HG03196 (cell line): ENCODE measurements at regions not wholly inside any gene's neighbourhood (a gene's known extent, or its start where the extent isn't known, plus 50 kb on each side); places are given as distances from the start of the nearest gene placed in this dataset.

ENCODE experiments used
- ATAC-seq: cut with Tn5 transposase; IDR thresholded peaks from one replicate; pipeline ENCODE4 v1.9.1; 2021; ENCODE audit not compliant: unreplicated experiment

GRCh38 chr18:78017869-78018268 is 768.2 kb downstream of the GALR1 start:
- no peak for ATAC-seq

- ATAC-seq, result no peak
These were observed 771.5 kb downstream of the GALR1 start for GRCh38 chr18:78021196-78021595.

GRCh38 chr18:78031589-78031988 is 781.9 kb downstream of the GALR1 start:
- no peak for ATAC-seq

GRCh38 chr18:78031991-78032390 is 782.3 kb downstream of the GALR1 start:
- ATAC-seq, result no peak

GRCh38 chr18:78032574-78032973 is 782.9 kb downstream of the GALR1 start:
- ATAC-seq, result no peak

- ATAC-seq, result no peak
These were observed 785.1 kb downstream of the GALR1 start for GRCh38 chr18:78034755-78035154.

- no peak for ATAC-seq
These were observed 791.6 kb downstream of the GALR1 start for GRCh38 chr18:78041218-78041617.

- ATAC-seq, result no peak
These were observed 797.0 kb downstream of the GALR1 start for GRCh38 chr18:78046631-78047030.

- no peak for ATAC-seq
These were observed 799.6 kb downstream of the GALR1 start for GRCh38 chr18:78049281-78049680.

- no peak for ATAC-seq
These were observed 805.2 kb downstream of the GALR1 start for GRCh38 chr18:78054801-78055200.

GRCh38 chr18:78056011-78056410 is 806.4 kb downstream of the GALR1 start:
- no peak for ATAC-seq

- no peak for ATAC-seq
These were observed 820.4 kb downstream of the GALR1 start for GRCh38 chr18:78069784-78070664.

GRCh38 chr18:78071166-78071710 is 821.6 kb downstream of the GALR1 start:
- no peak for ATAC-seq

- ATAC-seq, result no peak
These were observed 822.1 kb downstream of the GALR1 start for GRCh38 chr18:78071776-78072175.

GRCh38 chr18:78072375-78072774 is 822.7 kb downstream of the GALR1 start:
- no peak for ATAC-seq

GRCh38 chr18:78073275-78073674 is 823.6 kb downstream of the GALR1 start:
- ATAC-seq, result no peak

GRCh38 chr18:78074400-78075020 is 824.9 kb downstream of the GALR1 start:
- ATAC-seq, result no peak

- ATAC-seq, result no peak
These were observed 830.4 kb downstream of the GALR1 start for GRCh38 chr18:78080081-78080480.

GRCh38 chr18:78080761-78081160 is 831.1 kb downstream of the GALR1 start:
- no peak for ATAC-seq

- no peak for ATAC-seq
These were observed 833.2 kb downstream of the GALR1 start for GRCh38 chr18:78082816-78083215.

- ATAC-seq, result no peak
These were observed 835.9 kb downstream of the GALR1 start for GRCh38 chr18:78085241-78086185.
